KMS-11 (cell line): ENCODE measurements at regions not wholly inside any gene's neighbourhood (a gene's known extent, or its start where the extent isn't known, plus 50 kb on each side); places are given as distances from the start of the nearest gene placed in this dataset.

Experiments
- H2AFZ ChIP-seq: fragments of 200-600 bp; sonication (generic); 2 replicates; pipeline ENCODE4 v1.6.1; 2016; ENCODE audit warnings: antibody characterized with exemption, mixed run types, low read depth
- H3K27ac ChIP-seq: fragments of 200-600 bp; sonication (generic); 2 replicates; pipeline ENCODE4 v1.6.1; 2016; ENCODE audit warnings: mild to moderate bottlenecking, mixed run types
- H3K27me3 ChIP-seq: fragments of 200-600 bp; sonication (generic); 2 replicates; pipeline ENCODE4 v1.6.1; 2017; ENCODE audit warnings: mild to moderate bottlenecking, low read depth, mixed run types, moderate library complexity; ENCODE audit not compliant: insufficient read depth
- H3K36me3 ChIP-seq: fragments of 200-600 bp; sonication (generic); 2 replicates; pipeline ENCODE4 v1.6.1; 2017; ENCODE audit warnings: mild to moderate bottlenecking, mixed run types; ENCODE audit not compliant: insufficient read depth
- H3K4me1 ChIP-seq: fragments of 200-600 bp; sonication (generic); 2 replicates; pipeline ENCODE4 v1.6.1; 2016; ENCODE audit warnings: mild to moderate bottlenecking, low read depth, mixed run types; ENCODE audit not compliant: poor library complexity, severe bottlenecking
- H3K4me2 ChIP-seq: fragments of 200-600 bp; sonication (generic); 2 replicates; pipeline ENCODE4 v1.7.0; 2016; ENCODE audit warnings: mild to moderate bottlenecking, mixed run types
- H3K4me3 ChIP-seq: fragments of 200-600 bp; sonication (generic); IDR thresholded peaks from 2 replicates; pipeline ENCODE4 v1.6.1; 2017; ENCODE audit warnings: low read depth, low read length, mixed read lengths; ENCODE audit not compliant: insufficient read depth
- H3K79me2 ChIP-seq: fragments of 200-600 bp; sonication (generic); 2 replicates; pipeline ENCODE4 v1.6.1; 2016; ENCODE audit warnings: low read depth, mixed run types; ENCODE audit not compliant: insufficient read depth
- H3K9ac ChIP-seq: fragments of 200-600 bp; sonication (generic); 2 replicates; pipeline ENCODE4 v1.6.1; 2016; ENCODE audit warnings: mild to moderate bottlenecking, mixed run types
- H4K20me1 ChIP-seq: fragments of 200-600 bp; sonication (generic); 2 replicates; pipeline ENCODE4 v1.6.1; 2016; ENCODE audit warnings: mild to moderate bottlenecking, mixed run types; ENCODE audit not compliant: insufficient read depth
- TF ChIP-seq, protein P1 (sequence below): fragments of 200-600 bp; sonication (generic); conservative IDR thresholded peaks from 2 replicates; pipeline ENCODE4 v1.6.1; 2017; ENCODE audit warnings: low read depth, mild to moderate bottlenecking, antibody characterized with exemption, low read length, moderate library complexity, mixed read lengths

- Histone ChIP-seq H3K4me3 (no peak overlapping the region), H3K4me1 (no peaks in the 10 kb centered on the region), H4K20me1 (no peaks in the 10 kb centered on the region), H3K4me2 (no peak overlapping the region), H3K79me2 (no peaks in the 10 kb centered on the region), H3K27me3 (no peaks in the 10 kb centered on the region), H2AFZ (no peak overlapping the region), H3K9ac (no peak overlapping the region), H3K27ac (no peak overlapping the region), H3K36me3 (no peaks in the 10 kb centered on the region)
- TF ChIP-seq, protein P1, sequence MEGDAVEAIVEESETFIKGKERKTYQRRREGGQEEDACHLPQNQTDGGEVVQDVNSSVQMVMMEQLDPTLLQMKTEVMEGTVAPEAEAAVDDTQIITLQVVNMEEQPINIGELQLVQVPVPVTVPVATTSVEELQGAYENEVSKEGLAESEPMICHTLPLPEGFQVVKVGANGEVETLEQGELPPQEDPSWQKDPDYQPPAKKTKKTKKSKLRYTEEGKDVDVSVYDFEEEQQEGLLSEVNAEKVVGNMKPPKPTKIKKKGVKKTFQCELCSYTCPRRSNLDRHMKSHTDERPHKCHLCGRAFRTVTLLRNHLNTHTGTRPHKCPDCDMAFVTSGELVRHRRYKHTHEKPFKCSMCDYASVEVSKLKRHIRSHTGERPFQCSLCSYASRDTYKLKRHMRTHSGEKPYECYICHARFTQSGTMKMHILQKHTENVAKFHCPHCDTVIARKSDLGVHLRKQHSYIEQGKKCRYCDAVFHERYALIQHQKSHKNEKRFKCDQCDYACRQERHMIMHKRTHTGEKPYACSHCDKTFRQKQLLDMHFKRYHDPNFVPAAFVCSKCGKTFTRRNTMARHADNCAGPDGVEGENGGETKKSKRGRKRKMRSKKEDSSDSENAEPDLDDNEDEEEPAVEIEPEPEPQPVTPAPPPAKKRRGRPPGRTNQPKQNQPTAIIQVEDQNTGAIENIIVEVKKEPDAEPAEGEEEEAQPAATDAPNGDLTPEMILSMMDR, result no peak
These were observed 172.7 kb downstream of the HRH4 start for GRCh38 chr18:24633121-24633520.

- H3K4me3 ChIP-seq, result no peak overlapping the region
- H3K4me1 ChIP-seq, result no peaks in the 10 kb centered on the region
- no peaks in the 10 kb centered on the region for H3K27me3 ChIP-seq
- TF ChIP-seq, protein P1, result no peak
- H3K79me2 ChIP-seq, result no peaks in the 10 kb centered on the region
- H3K9ac ChIP-seq, result no peak overlapping the region
- H3K27ac ChIP-seq, result no peak overlapping the region
- H2AFZ ChIP-seq, result no peak overlapping the region
- H4K20me1 ChIP-seq, result no peaks in the 10 kb centered on the region
- no peaks in the 10 kb centered on the region for H3K36me3 ChIP-seq
- H3K4me2 ChIP-seq, result no peak overlapping the region
These were observed 189.1 kb downstream of the HRH4 start for GRCh38 chr18:24649571-24649970.

GRCh38 chr18:24651434-24651833, 191.0 kb downstream of the HRH4 start:
- no peak overlapping the region for H3K27ac ChIP-seq
- no peaks in the 10 kb centered on the region for H3K27me3 ChIP-seq
- H3K36me3 ChIP-seq, result no peaks in the 10 kb centered on the region
- no peak overlapping the region for H3K4me3 ChIP-seq
- no peak overlapping the region for H3K4me2 ChIP-seq
- no peaks in the 10 kb centered on the region for H4K20me1 ChIP-seq
- H3K9ac ChIP-seq, result no peak overlapping the region
- H2AFZ ChIP-seq, result no peak overlapping the region
- TF ChIP-seq, protein P1, result no peak
- H3K4me1 ChIP-seq, result no peaks in the 10 kb centered on the region
- no peaks in the 10 kb centered on the region for H3K79me2 ChIP-seq

GRCh38 chr18:24656050-24656449, 195.6 kb downstream of the HRH4 start:
- H2AFZ ChIP-seq, result no peak overlapping the region
- TF ChIP-seq, protein P1, result no peak
- H3K36me3 ChIP-seq, result no peaks in the 10 kb centered on the region
- H3K4me1 ChIP-seq, result peaks cover 13% of the 10 kb centered on the region
- H3K4me2 ChIP-seq, result no peak overlapping the region
- no peak overlapping the region for H3K27ac ChIP-seq
- H3K79me2 ChIP-seq, result no peaks in the 10 kb centered on the region
- no peaks in the 10 kb centered on the region for H3K27me3 ChIP-seq
- H3K4me3 ChIP-seq, result no peak overlapping the region
- H4K20me1 ChIP-seq, result no peaks in the 10 kb centered on the region
- no peak overlapping the region for H3K9ac ChIP-seq
